Suprapubic skin (tissue), 3 donors: ENCODE measurements at regions not wholly inside any gene's neighbourhood (a gene's known extent, or its start where the extent isn't known, plus 50 kb on each side); places are given as distances from the start of the nearest gene placed in this dataset.

ENCODE experiments used
- CTCF ChIP-seq, 2 donors: fragments of 200-600 bp in 1 of 2; fragments of 450-650 bp in 1 of 2; sonication (generic) in 1 of 2; IDR thresholded peaks; one replicate each; pipeline ENCODE4 v1.5.1; 2016 to 2019; ENCODE audit warnings: antibody characterized with exemption in 2 of 2, mild to moderate bottlenecking in 1 of 2, moderate library complexity in 1 of 2
- EP300 ChIP-seq: sonication (generic); formaldehyde crosslinking; IDR thresholded peaks from one replicate; pipeline ENCODE4 v1.6.1; 2017; ENCODE audit warnings: antibody characterized with exemption
- POLR2A ChIP-seq, 2 donors: fragments of 450-650 bp; IDR thresholded peaks; one replicate each; pipeline ENCODE4 v1.6.1; 2017; ENCODE audit warnings: antibody characterized with exemption in 2 of 2, mild to moderate bottlenecking in 2 of 2, moderate library complexity in 2 of 2

- TF ChIP-seq CTCF (IDR thresholded peaks at IDR 0.05) (no peak), POLR2A (IDR thresholded peaks at IDR 0.05) (no peak), EP300 (no peak)
These were observed 323.0 kb downstream of the FLRT2 start for GRCh38 chr14:85852906-85853305.
